ENCODE measurements at regions not wholly inside any gene's neighbourhood (a gene's known extent, or its start where the extent isn't known, plus 50 kb on each side); places are given as distances from the start of the nearest gene placed in this dataset.

DNA sequence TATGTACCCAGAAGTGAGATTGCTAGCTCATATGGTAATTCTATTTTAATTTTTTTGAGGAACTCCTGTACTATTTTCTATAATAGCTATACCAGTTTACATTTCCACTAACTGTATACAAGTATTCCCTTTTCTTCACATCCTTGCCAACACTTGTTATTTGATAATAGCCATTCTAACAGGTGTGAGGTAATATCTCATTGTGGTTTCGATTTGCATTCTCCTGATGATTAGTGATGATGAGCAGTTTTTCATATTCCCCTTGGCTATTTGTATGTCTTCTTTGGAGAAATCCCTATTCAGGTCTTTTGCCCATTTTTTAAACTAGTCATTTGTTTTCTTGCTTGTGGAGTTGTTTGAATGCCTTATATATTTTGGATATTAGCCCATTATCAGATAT is 121.3 kb downstream of the BBS10 start:
- no peak for DNase-seq (ENCODE audit: low read depth in 4 of 4, low spot score in 2 of 4)

DNA sequence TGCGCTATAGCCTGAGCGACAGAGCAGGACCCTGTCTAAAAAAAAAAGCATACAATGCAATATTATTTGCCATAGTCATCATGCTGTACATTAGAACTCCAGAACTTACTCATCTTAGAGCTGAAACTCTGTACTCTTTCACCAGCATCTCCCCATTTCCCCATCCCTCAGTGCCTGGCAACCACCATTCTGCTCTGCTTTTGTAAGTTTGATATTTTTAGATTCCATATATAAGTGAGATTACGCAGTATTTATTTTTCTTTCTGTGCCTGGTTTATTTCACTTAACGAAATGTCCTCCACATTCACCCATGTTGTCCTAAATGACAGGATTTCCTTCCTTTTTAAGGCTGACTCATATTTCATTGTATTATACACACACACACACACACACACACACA is 121.8 kb downstream of the BBS10 start:
- no peak for DNase-seq (ENCODE audit: low read depth in 4 of 4, low spot score in 2 of 4)

DNA sequence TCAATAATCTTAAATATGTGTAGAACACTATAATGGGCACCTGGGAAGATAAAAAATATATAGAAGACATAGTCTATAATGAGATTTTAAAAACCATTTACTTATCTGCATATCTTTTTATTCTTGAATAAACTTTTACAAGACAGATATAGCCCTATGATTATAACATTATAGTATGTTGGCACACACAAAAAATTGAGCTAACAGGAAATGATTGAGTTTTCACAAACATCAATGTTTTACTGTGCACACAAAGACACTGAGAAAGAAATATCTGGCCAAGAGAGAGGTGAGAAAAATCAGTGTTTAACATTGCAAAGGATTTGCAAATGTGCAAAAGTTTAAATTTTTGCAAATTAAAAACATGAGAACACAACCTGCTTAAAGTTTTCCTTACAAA is 124.3 kb downstream of the BBS10 start:
- DNase-seq (ENCODE audit: low read depth in 4 of 4, low spot score in 2 of 4) = no peak

DNA sequence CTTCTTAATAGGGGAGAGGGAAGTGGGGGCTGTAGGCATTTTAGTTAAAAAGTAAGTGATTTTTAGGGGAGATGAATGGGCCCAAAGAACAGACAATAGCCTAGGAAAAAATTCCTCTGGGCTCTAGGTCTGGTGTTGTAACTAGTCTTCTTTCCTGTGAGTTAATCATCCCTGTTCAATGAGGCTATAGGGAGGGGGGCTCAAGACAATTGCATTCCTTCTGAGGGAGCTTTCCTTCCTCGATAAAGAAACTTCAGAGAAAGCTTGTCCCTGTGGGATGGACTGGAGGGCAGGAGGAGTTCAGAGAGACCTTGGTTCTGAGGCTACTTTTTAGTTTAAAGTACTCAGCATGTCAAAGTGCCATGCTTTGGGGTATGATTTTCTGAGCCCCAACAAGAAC is 127.2 kb downstream of the BBS10 start:
- no peak for DNase-seq (ENCODE audit: low read depth in 4 of 4, low spot score in 2 of 4)

DNA sequence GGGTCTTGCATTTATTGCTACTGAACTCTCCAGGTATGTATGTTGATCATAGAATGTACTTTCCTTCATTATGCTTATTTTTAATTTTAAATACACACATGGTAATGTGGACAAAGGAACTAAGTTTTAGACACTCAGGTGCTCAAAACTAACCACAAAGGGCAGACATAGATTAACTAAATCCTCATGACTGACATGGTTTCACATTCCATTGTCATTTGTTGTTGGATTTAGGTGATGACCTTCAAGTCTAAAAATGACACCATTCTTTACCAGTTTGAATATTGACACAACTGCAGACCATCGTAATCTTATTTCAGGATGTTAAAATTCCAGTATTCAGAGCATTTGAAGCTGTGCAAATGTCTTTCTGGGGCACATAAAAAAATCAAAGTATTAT is 128.4 kb downstream of the BBS10 start:
- DNase-seq (ENCODE audit: low read depth in 4 of 4, low spot score in 2 of 4) = no peak

DNA sequence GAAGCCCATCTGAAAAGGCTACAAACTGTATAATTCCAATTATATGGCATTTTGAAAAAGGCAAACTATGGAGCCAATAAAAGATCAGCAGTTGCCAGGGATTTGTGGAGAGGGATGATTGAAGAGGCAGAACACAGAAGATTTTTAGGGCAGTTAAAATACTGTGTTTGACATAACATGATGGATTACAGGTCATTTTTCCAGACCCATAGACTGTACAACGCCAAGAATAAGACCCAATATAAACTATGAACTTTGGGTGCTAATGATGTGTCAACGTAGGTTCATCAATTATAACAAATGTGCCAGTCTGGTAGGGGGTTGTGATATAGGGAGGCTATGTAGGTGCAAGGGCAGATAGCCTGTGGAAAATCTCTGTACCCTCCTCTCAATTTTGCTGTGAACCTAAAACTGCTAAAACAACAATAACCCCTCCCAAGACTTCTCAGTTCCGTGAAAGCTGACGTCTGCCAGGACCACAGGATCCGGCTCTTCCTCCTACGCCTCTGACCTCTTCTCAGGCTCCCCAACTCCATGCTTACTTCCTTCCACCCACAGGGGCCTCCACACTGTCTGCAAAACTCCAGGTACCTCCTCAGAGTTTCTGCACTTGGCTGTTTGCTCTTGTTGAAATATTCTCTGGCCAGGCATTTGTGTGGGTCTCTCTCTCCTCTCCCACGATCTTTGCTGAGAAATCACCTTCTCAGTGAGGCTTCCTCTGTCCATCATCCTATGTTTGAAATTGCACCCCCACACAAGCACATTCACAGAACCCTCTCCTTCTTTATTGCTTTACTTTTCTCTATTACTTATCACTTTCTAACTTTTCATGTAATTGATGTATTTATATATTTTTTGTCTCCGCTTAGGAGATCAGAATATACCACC is 131.4 kb downstream of the BBS10 start:
- no peak for DNase-seq (ENCODE audit: low read depth in 4 of 4, low spot score in 2 of 4)

GRCh38 chr12:76208129-76208528 is 123.6 kb upstream of the NAP1L1 start:
- DNase-seq (ENCODE audit: low read depth in 4 of 4, low spot score in 2 of 4) = no peak

- no peak for DNase-seq (ENCODE audit: low read depth in 4 of 4, low spot score in 2 of 4)
Measured at GRCh38 chr12:76206677-76207072, 122.2 kb upstream of the NAP1L1 start.

DNA sequence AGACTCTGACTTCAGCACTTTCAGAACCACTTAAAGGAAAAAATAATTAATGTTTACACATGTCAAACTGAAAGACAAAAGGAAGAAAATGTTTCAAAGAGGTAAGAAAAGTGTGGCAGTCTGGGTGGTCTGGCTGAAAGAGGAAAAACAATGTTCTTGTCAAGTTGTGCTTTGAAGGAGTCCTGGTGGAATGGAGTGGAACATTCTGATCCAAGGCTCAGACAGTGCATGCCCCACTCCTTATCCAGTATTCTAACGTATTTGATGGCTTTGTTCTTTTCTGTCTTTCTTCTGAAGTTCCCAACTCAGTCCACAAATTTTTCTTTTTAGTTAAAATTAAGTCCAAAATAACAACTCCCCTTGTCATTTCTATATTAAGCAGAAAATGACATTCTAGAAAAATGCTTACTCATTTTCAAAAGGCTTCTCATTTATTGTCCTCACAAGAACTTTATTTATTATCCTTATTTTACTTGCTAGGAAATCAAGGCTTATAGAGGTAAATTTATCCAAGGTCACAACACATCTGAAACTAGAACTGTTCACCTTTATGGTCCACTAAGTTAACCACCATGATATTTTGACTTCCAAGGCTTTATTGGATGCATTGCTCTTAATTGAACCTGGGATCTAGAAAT is 121.7 kb upstream of the NAP1L1 start:
- no peak for DNase-seq (ENCODE audit: low read depth in 4 of 4, low spot score in 2 of 4)

DNA sequence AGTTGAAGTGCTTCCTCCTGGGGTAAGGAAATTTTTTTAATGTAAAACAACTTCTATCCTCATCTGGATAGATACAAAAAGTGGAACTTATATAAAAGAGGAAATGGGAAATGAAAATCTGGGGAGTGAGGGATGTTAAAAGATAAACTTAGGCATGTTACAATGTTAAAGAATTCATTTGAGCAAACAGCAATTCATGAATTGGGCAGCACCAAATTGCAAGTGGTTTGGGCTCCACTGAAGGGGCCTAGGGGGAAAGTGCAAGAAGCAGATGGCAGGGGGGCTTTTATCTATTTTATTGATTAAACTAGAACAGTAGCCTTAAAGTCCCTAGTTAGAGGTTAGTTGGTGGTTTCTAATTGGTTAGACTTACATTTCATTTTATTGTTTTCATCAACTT is 118.1 kb upstream of the NAP1L1 start:
- no peak for DNase-seq (ENCODE audit: low read depth in 4 of 4, low spot score in 2 of 4)

DNA sequence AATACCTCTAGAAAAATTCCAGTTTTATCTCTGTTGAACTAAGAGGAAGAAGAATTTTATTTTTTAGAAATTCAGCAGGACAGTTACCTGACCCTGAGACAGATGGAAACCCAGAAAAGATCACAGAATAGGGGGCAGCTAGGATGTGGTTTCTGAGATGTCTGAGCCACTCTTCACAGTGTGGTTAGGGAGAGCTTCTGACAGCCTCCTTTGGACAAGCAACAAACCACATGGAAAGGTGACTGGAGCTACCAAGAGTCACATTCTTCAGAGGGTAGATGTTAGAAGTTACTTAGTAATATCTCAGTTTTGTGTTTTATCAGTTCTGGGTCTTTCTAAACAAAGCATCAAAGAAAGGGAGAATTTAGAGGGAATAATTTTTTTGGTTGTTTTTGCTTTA is 117.3 kb upstream of the NAP1L1 start:
- DNase-seq (ENCODE audit: low read depth in 4 of 4, low spot score in 2 of 4) = no peak

- DNase-seq (ENCODE audit: low read depth in 4 of 4, low spot score in 2 of 4) = no peak
Measured at GRCh38 chr12:76201316-76201715, 116.8 kb upstream of the NAP1L1 start.

DNA sequence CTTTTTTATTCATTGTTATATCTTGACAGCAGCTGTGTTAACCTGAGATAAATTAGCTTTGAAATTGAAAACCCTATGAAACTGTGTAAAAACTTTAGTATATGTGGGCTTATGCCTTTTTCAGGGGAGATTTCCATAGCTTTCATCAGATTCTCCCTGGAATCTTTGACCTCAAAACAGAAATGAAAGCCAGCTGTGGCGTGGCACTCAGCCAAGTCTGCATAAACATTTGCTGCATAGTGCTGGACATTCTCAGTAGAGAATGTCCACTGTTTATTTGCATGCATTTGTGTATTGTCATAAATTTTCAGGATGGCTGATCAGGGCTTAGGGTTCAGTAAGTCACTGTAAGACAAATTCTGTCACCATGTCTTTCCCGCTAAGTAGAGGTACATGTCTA is 115.3 kb upstream of the NAP1L1 start:
- DNase-seq (ENCODE audit: low read depth in 4 of 4, low spot score in 2 of 4) = no peak

GRCh38 chr12:76198839-76199238 is 114.4 kb upstream of the NAP1L1 start:
- no peak for DNase-seq (ENCODE audit: low read depth in 4 of 4, low spot score in 2 of 4)

DNA sequence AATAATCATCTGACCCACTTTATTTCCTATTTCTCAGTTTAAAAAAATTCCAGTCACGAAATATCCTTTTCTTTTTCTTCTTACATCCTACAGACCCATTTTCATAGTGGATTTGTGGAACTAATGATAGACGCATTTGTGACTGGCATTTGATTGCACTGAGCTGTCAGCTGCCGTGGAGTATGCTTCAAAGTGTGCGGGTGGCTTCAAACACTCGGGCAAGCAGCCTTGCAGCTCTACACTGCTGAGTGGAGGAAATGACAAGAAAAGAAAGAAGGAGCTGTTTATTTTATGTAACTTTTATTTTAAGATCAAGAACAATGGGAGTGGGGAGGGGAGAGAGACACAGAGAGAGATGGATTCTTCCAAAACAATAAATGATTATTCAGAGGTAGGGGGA is 112.8 kb upstream of the NAP1L1 start:
- DNase-seq (ENCODE audit: low read depth in 4 of 4, low spot score in 2 of 4) = no peak

GRCh38 chr12:76195920-76196319 is 111.4 kb upstream of the NAP1L1 start:
- DNase-seq (ENCODE audit: low read depth in 4 of 4, low spot score in 2 of 4) = no peak

- no peak for DNase-seq (ENCODE audit: low read depth in 4 of 4, low spot score in 2 of 4)
Measured at GRCh38 chr12:76194724-76195123, 110.2 kb upstream of the NAP1L1 start.

GRCh38 chr12:76193961-76194360 is 109.5 kb upstream of the NAP1L1 start:
- no peak for DNase-seq (ENCODE audit: low read depth in 4 of 4, low spot score in 2 of 4)

- no peak for DNase-seq (ENCODE audit: low read depth in 4 of 4, low spot score in 2 of 4)
Measured at GRCh38 chr12:76192416-76192815, 107.9 kb upstream of the NAP1L1 start.

DNA sequence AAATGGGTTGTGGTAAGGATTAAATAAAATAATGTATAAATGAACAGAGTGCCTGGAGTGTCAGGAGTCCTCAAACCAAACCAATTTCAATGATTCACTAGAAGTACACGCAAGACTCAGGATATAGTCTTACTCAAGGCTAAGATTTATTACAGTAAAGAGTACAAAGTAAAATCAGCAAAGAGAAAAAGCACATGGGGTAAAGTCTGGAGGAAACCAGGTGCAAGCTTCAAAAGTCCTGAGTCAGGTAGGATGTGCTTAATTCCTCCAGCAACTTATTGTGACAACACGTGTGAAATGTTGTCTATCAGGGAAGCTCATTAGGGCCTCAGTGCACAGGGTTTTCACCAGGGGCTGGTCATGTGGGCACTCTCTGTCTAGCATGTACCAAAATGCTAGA is 105.8 kb upstream of the NAP1L1 start:
- no peak for DNase-seq (ENCODE audit: low read depth in 4 of 4, low spot score in 2 of 4)

GRCh38 chr12:76189851-76190250 is 105.4 kb upstream of the NAP1L1 start:
- no peak for DNase-seq (ENCODE audit: low read depth in 4 of 4, low spot score in 2 of 4)

DNA sequence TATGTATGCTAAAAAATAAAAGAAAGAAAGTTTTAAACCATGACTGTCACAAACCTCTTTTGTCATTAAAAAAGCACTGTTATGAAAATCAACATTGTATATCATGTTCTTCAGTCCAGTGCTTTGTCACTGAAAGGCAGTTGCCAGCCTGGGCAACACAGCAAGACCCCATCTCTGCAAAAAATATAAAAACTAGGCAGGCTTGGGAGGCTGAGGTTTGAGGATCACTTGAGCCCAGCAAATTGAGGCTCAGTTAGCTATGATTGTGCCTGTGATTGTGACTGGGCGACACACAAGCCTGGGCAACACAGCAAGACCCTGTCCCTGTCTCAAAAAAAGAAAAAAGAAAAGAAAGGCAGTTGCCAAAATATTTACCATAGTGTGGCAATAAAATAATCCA is 102.7 kb upstream of the NAP1L1 start:
- no peak for DNase-seq (ENCODE audit: low read depth in 4 of 4, low spot score in 2 of 4)
